Ascending aorta (tissue), 2 donors: ENCODE measurements at regions not wholly inside any gene's neighbourhood (a gene's known extent, or its start where the extent isn't known, plus 50 kb on each side); places are given as distances from the start of the nearest gene placed in this dataset.

Experiments used
- DNase-seq, 2 donors: peaks; one replicate each; pipeline ENCODE4 v3.0.0-alpha.2; 2019; ENCODE audit warnings: low spot score in 2 of 2
- H3K27ac ChIP-seq, 2 donors: fragments of 200-600 bp; sonication (generic); one replicate each; pipeline ENCODE4 v1.5.1; 2016 to 2017; ENCODE audit warnings: mild to moderate bottlenecking in 1 of 2
- H3K27me3 ChIP-seq: fragments of 200-600 bp; sonication (generic); one replicate; pipeline ENCODE4 v1.5.1; 2017
- H3K36me3 ChIP-seq, 2 donors: fragments of 200-600 bp; sonication (generic); one replicate each; pipeline ENCODE4 v1.5.1; 2016
- H3K4me1 ChIP-seq, 2 donors: fragments of 200-600 bp; sonication (generic); one replicate each; pipeline ENCODE4 v1.5.1; 2016 to 2017; ENCODE audit warnings: mild to moderate bottlenecking in 1 of 2
- H3K4me3 ChIP-seq, 2 donors: fragments of 200-600 bp; sonication (generic); one replicate each; pipeline ENCODE4 v1.5.1; 2016 to 2017; ENCODE audit warnings: mild to moderate bottlenecking in 1 of 2
- H3K9me3 ChIP-seq, 2 donors: fragments of 200-600 bp; sonication (generic); one replicate each; pipeline ENCODE4 v1.5.1; 2016
- intact Hi-C: fragments of 100-400 bp; cut with DNase I; formaldehyde crosslinking; loops from one replicate; pipeline ENCODE4 v1.15.1; 2023
- TF ChIP-seq, protein P1 (sequence below), 3 experiments: fragments of 200-600 bp in 2 of 3; fragments of 450-650 bp in 1 of 3; sonication (generic) in 2 of 3; IDR thresholded peaks; one replicate each; pipeline ENCODE4 v1.5.1; 2016 to 2019; ENCODE audit warnings: antibody characterized with exemption in 3 of 3, mild to moderate bottlenecking in 1 of 3, moderate library complexity in 1 of 3

DNA sequence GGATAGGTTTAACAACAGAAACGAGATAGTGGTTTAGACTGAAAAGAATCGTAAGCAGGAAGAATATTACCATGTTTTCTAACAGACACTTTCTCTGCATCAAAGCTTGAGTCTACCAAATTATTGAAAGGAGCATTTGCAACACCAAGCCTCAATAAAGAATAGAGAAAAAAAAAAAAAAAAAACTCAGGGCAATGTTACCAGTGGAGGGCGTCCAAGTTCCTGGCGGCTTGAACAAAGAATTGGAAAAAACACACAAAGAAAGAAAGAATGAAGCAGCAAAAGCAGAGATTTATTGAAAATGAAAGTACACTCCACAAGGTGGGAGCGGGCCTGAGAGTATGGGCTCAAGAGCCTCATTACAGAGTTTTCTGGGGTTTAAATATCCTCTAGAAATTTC, 686.5 kb upstream of the ADGRL2 start:
- Histone ChIP-seq H3K9me3 (no peaks in the 10 kb centered on the region), H3K27me3 (no peaks in the 10 kb centered on the region), H3K27ac (no peak overlapping the region), H3K4me1 (no peaks in the 10 kb centered on the region), H3K4me3 (no peak overlapping the region), H3K36me3 (no peaks in the 10 kb centered on the region)
- TF ChIP-seq, protein P1, sequence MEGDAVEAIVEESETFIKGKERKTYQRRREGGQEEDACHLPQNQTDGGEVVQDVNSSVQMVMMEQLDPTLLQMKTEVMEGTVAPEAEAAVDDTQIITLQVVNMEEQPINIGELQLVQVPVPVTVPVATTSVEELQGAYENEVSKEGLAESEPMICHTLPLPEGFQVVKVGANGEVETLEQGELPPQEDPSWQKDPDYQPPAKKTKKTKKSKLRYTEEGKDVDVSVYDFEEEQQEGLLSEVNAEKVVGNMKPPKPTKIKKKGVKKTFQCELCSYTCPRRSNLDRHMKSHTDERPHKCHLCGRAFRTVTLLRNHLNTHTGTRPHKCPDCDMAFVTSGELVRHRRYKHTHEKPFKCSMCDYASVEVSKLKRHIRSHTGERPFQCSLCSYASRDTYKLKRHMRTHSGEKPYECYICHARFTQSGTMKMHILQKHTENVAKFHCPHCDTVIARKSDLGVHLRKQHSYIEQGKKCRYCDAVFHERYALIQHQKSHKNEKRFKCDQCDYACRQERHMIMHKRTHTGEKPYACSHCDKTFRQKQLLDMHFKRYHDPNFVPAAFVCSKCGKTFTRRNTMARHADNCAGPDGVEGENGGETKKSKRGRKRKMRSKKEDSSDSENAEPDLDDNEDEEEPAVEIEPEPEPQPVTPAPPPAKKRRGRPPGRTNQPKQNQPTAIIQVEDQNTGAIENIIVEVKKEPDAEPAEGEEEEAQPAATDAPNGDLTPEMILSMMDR (IDR thresholded peaks at IDR 0.05), result no peak
- intact Hi-C loops, result no loop called here
- DNase-seq, result no peak

DNA sequence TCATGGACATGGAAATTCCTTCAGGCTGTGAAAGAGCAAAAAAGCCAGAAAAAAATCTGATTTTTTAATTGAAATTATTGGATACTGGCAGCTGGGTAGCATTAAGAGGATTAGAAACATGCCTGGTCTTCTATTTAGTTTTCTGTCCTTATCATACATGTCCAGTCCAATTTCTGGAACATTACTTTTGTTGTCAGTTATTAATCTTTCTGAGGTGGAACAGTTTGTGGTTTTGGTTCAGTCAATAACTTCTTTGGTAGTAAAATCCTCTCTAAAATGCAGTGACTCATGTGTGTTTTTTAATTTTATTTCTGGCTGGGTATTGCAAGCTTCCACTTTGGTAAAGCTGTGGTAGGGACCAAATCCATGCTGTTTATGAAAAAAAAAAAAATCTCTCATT, 687.0 kb upstream of the ADGRL2 start:
- H3K4me3 ChIP-seq, result no peak overlapping the region
- no peaks in the 10 kb centered on the region for H3K36me3 ChIP-seq
- no peak for DNase-seq
- no peak overlapping the region for H3K27ac ChIP-seq
- TF ChIP-seq, protein P1 (IDR thresholded peaks at IDR 0.05), result no peak
- H3K4me1 ChIP-seq, result no peaks in the 10 kb centered on the region
- H3K27me3 ChIP-seq, result no peaks in the 10 kb centered on the region
- intact Hi-C loops, result no loop called here
- no peaks in the 10 kb centered on the region for H3K9me3 ChIP-seq

DNA sequence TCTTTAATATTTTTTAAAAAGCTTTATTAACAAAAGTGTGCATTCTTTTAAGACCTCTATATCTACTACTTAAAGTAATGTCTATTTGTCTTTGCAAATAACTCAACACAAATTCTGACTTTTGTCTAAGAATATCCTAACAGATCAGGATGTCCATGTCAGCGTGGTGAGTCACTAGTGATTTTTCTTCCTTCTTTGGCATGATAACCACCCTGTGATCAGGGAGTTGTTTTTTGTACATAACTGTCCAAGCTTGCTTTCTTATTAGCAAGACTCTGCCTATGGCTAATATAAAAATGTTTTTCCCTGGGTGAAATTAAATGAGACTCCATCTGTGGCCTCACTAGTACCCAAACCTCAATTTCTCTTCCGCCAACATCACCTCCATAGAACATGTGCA, 688.9 kb upstream of the ADGRL2 start:
- TF ChIP-seq, protein P1 (IDR thresholded peaks at IDR 0.05), result no peak
- Histone ChIP-seq H3K4me1 (no peaks in the 10 kb centered on the region), H3K27ac (no peak overlapping the region), H3K4me3 (no peak overlapping the region), H3K27me3 (no peaks in the 10 kb centered on the region), H3K9me3 (no peaks in the 10 kb centered on the region), H3K36me3 (no peaks in the 10 kb centered on the region)
- intact Hi-C loops, result no loop called here
- DNase-seq, result no peak

DNA sequence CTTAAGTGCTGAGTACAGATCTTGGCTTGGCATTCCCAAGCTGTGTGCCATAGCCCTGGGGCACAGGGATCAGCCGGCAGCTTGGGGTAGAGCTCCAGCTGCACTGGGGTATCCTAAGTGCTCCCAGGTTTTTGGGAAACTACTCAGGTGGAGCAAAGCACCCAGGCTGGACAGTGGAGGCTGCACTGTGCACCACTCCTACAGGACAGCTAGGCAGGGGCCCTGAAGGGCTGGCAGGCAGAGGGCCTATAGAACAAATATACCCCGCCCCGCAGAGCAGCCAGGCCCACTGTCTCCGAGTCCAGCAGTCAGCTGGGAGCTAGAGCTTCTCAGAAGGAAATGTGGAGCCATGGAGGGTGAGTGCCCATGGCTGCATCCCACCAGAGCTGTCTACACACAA, 691.7 kb upstream of the ADGRL2 start:
- intact Hi-C loops, result no loop called here
- TF ChIP-seq, protein P1 (IDR thresholded peaks at IDR 0.05), result no peak
- Histone ChIP-seq H3K4me3 (no peak overlapping the region), H3K27ac (no peak overlapping the region), H3K4me1 (no peaks in the 10 kb centered on the region), H3K36me3 (no peaks in the 10 kb centered on the region), H3K27me3 (no peaks in the 10 kb centered on the region), H3K9me3 (no peaks in the 10 kb centered on the region)
- no peak for DNase-seq

DNA sequence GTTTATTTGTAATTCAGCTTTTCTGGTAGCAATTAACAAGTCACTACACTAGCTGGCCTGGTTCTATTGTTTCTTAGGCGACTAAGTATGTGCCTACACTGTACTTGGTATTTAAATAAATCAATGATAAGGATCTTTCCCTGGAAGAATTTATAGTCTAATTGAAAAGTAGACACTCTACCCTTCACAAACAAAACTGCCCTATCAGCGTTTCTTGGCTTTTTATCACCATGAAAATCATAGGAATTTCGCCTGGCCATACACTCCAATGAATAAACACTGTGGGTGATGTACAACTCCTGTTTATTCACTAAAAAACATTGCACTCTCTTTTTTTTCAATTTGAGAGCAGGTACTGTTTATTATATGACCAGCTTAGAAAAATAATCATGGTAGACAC, 702.9 kb upstream of the ADGRL2 start:
- no peaks in the 10 kb centered on the region for H3K27me3 ChIP-seq
- H3K36me3 ChIP-seq, result no peaks in the 10 kb centered on the region
- TF ChIP-seq, protein P1 (IDR thresholded peaks at IDR 0.05), result no peak
- no peak overlapping the region for H3K4me3 ChIP-seq
- H3K9me3 ChIP-seq, result no peaks in the 10 kb centered on the region
- intact Hi-C loops, result no loop called here
- no peak overlapping the region for H3K27ac ChIP-seq
- DNase-seq, result no peak
- no peaks in the 10 kb centered on the region for H3K4me1 ChIP-seq

DNA sequence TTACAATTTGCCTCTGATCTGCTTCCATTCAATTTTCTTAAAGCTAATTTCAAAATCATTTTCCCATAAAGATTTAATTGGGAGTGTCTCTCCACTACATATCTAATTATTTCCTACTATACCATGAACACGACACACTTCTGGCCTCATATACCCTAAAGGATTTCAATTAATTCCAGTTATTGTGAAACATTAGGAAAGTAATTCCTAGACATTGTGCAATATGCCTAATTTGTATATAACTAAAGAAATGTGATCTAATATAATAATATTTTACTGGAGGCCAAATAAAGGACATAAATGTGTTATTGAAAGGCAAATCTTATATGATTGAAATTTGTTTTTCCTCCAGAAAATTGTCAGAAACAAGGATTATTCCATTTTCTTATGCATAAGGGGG, 727.2 kb upstream of the ADGRL2 start:
- Histone ChIP-seq H3K4me1 (no peaks in the 10 kb centered on the region), H3K9me3 (no peaks in the 10 kb centered on the region), H3K36me3 (no peaks in the 10 kb centered on the region), H3K4me3 (no peak overlapping the region), H3K27me3 (no peaks in the 10 kb centered on the region), H3K27ac (no peak overlapping the region)
- no peak for DNase-seq
- intact Hi-C loops, result no loop called here
- TF ChIP-seq, protein P1 (IDR thresholded peaks at IDR 0.05), result no peak
